ENCODE measurements at regions not wholly inside any gene's neighbourhood (a gene's known extent, or its start where the extent isn't known, plus 50 kb on each side); places are given as distances from the start of the nearest gene placed in this dataset.

DNA sequence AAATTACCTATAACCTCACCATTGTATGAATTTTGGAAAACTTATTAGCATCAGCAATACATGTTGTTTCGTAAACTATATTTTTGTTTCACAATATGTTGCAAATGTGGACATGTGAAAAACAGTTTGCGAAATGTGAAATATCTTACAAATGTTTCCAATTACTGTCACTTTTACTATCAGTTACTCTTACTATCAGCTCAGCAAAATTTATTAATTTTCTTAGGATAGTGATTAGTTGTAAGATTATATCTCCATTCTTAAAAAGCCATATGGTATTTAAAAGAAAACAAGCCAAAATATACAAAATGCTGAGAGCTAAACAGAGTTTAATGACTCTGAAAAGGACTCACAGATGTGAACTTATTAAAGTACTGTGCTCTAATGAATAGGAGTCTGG lies 111.9 kb upstream of the LPAR1 start:
- no peak overlapping the region for H3K4me2 ChIP-seq (ENCODE audit: insufficient read depth, low read length)
- BruUV-seq (replicated peaks) = no TSS peak
- FAIRE-seq (peak; percentile 48), DNase-seq (ENCODE audit: low read depth, low spot score) (no peak)
- H4K20me1 ChIP-seq (replicated peaks; ENCODE audit: control insufficient read depth, extremely low read depth, insufficient read depth, low read length) = no peaks in the 10 kb centered on the region
- no peaks in the 10 kb centered on the region for H3K9me3 ChIP-seq (replicated peaks; ENCODE audit: control insufficient read depth, insufficient read depth, low read length)
- no peaks in the 10 kb centered on the region for H3K9me1 ChIP-seq (replicated peaks; ENCODE audit: control insufficient read depth, extremely low read depth, insufficient read depth, low read length)
- no peak overlapping the region for H2AFZ ChIP-seq (ENCODE audit: low read depth, low read length)
- no peak for TF ChIP-seq POLR2A (IDR thresholded peaks at IDR 0.05; ENCODE audit: low read depth, low read length)
- no peak for TF ChIP-seq EZH2 (IDR thresholded peaks at IDR 0.05; ENCODE audit: borderline replicate concordance, low read depth, low read length, severe bottlenecking)
- TF ChIP-seq MYC (IDR thresholded peaks at IDR 0.05; ENCODE audit: low read depth, low read length) = no peak
- no peak for TF ChIP-seq POLR2AphosphoS5 (IDR thresholded peaks at IDR 0.05; ENCODE audit: insufficient read depth, low read depth, low read length)
- no peak for TF ChIP-seq JUN (IDR thresholded peaks at IDR 0.05; ENCODE audit: borderline replicate concordance, insufficient read depth, insufficient read length, low read depth)
- TF ChIP-seq CTCF (IDR thresholded peaks at IDR 0.05; ENCODE audit: extremely low read depth in 1 of 2, insufficient read depth in 1 of 2, low read depth in 1 of 2, low read length in 2 of 2) = no peak
- TF ChIP-seq GATA2 (IDR thresholded peaks at IDR 0.05; ENCODE audit: insufficient read depth, insufficient read length, low read depth, low read length) = no peak
- no peak for TF ChIP-seq FOS (IDR thresholded peaks at IDR 0.05; ENCODE audit: borderline replicate concordance, insufficient read depth, low read length)
- TF ChIP-seq MAX (IDR thresholded peaks at IDR 0.05; ENCODE audit: insufficient read depth, insufficient read length) = no peak
- no peaks in the 10 kb centered on the region for H3K79me2 ChIP-seq (ENCODE audit: control insufficient read depth, insufficient read depth, low read length)
- ChIA-PET CTCF (interaction anchor here (1.0 to 2.2 kb wide), 2 partner anchors 12 to 512 kb away, joined by 3 to 7 read pairs; no protein-coding TSS in a partner anchor), POLR2A (no interaction called here)
- H3K4me3 ChIP-seq (replicated peaks in 1 of 3; ENCODE audit: insufficient read depth in 1 of 3, low read depth in 1 of 3, low read length in 3 of 3) = no peak overlapping the region
- dilution Hi-C loops (cut with MboI; ENCODE audit: extremely low pct_ligation_motif_present, low sequenced_read_pairs) (no loop called here), intact Hi-C loops (cut with micrococcal nuclease) (loop anchor here (5.0 kb wide), 2 partner anchors 147 to 513 kb away; no protein-coding TSS in a partner anchor)
- H3K4me1 ChIP-seq (ENCODE audit: control insufficient read depth, extremely low read depth, insufficient read depth, low read length) = no peaks in the 10 kb centered on the region
- H3K27me3 ChIP-seq (ENCODE audit: control insufficient read depth in 2 of 2, insufficient read depth in 2 of 2, low read length in 2 of 2) = no peaks in the 10 kb centered on the region
- no peak overlapping the region for H3K9ac ChIP-seq (replicated peaks; ENCODE audit: extremely low read depth, insufficient read depth, low read length)
- no peak overlapping the region for H3K27ac ChIP-seq (ENCODE audit: insufficient read depth, low read depth, low read length)
- H3K36me3 ChIP-seq (ENCODE audit: control insufficient read depth in 2 of 2, extremely low read depth in 1 of 2, insufficient read depth in 2 of 2, low read length in 2 of 2) = no peaks in the 10 kb centered on the region

Measured in endothelial cell of umbilical vein (primary cell).